Activated naive CD4-positive, alpha-beta T cell treated with anti-CD3 and anti-CD28 coated beads, Interleukin-2, amount 10 ng/mL, durations not matched to agents 7 days and 5 days (primary cell): ENCODE measurements at regions not wholly inside any gene's neighbourhood (a gene's known extent, or its start where the extent isn't known, plus 50 kb on each side); places are given as distances from the start of the nearest gene placed in this dataset.

ENCODE experiments used
- CTCF ChIA-PET: fragments of 350-600 bp; sonication (Branson Sonifier 250); formaldehyde crosslinking; loops from one replicate; lab custom pipeline; 2021; ENCODE audit warnings: antibody characterized with exemption; lab: Charles Lee
- DNase-seq: peaks from one replicate; pipeline ENCODE4 v3.0.0-alpha.2; 2020
- H3K27ac Mint-ChIP-seq: one replicate; pipeline ENCODE4 v1.8.0; 2021; ENCODE audit warnings: mild to moderate bottlenecking, moderate library complexity, mixed read lengths
- H3K27me3 Mint-ChIP-seq: one replicate; pipeline ENCODE4 v1.8.0; 2021; ENCODE audit warnings: mild to moderate bottlenecking, mixed read lengths
- H3K36me3 Mint-ChIP-seq: one replicate; pipeline ENCODE4 v1.8.0; 2021; ENCODE audit warnings: mixed read lengths
- H3K4me1 Mint-ChIP-seq: one replicate; pipeline ENCODE4 v1.8.0; 2021; ENCODE audit warnings: mixed read lengths
- H3K4me3 Mint-ChIP-seq: one replicate; pipeline ENCODE4 v1.8.0; 2021; ENCODE audit warnings: mild to moderate bottlenecking, moderate library complexity, mixed read lengths
- H3K9me3 Mint-ChIP-seq: one replicate; pipeline ENCODE4 v1.8.0; 2021; ENCODE audit warnings: mixed read lengths

DNA sequence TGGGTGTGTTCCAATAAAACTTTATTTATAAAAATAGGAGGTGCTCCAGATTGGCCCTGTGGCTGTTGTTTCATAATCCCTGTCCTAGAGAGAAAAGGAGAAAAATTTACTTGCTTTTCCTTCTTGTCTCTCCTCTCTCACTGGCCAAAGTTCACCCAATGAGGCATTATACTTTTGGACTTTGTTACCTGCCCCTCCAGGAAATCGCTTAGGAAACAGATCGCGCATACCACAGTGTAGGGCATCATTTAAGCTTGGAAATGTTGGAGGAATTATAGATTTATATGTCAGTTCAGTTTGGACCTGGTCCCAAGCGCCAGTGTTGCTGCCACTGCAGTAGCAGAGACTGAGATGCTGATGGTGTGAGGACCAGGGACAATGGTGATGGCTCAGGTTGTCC is 337.6 kb upstream of the NR3C2 start:
- Mint-ChIP-seq H3K36me3 (no peaks in the 10 kb centered on the region), H3K9me3 (no peaks in the 10 kb centered on the region), H3K4me1 (no peaks in the 10 kb centered on the region), H3K27ac (no peak overlapping the region), H3K27me3 (no peaks in the 10 kb centered on the region), H3K4me3 (no peak overlapping the region)
- CTCF ChIA-PET, result no interaction called here
- no peak for DNase-seq

DNA sequence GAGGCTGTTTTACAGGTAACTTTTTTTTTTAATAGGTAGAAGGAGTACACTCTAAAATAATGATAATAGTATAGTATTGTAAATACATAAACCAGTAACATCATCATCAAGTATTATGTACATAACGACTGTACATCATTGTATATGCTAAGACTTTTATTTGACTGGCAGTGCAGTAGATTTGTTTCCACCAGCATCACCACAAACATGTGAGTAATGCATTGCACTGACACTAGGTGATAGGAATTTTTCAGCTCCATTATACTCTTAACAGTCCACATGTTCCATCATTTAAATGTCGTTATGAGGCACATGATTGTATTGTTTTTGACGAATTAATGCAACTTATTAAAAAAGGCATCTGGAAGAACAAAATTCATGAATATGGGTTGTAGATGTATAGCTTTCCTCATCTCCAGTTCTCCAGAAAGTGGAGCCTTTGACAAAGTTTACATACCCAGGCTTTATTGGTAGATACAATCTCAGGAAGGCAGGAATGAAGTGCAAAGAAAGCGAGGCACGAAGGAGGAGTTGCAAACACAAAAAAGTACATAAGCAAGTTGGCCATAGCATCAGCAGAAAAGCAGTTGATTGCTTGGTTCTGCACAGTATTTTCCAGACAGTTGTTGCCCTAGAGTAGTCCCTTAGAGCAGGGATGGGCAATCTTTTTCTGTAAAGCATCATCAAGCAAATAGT is 336.9 kb upstream of the NR3C2 start:
- CTCF ChIA-PET, result no interaction called here
- Mint-ChIP-seq H3K27ac (no peak overlapping the region), H3K27me3 (no peaks in the 10 kb centered on the region), H3K9me3 (no peaks in the 10 kb centered on the region), H3K36me3 (no peaks in the 10 kb centered on the region), H3K4me3 (no peak overlapping the region), H3K4me1 (no peaks in the 10 kb centered on the region)
- DNase-seq, result no peak

DNA sequence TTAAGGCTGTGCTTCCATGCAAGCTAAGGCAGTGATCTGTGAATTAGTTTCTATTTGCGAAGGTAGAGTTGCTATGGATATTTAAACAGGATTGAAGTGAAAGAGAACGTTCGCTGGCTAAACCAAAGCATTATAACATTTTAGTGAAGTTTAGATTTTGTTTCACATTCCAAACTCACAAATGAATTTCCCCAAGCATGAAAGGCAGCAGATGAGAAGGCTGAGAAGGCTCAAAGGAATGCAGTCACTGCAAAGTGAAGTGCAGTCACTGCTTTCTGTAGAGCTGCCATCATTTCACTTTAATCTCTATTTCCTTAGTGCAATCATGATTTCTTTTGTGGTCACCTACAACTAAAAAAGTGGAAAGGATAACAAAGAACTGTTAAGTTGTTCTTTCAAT is 334.7 kb upstream of the NR3C2 start:
- no peak overlapping the region for H3K4me3 Mint-ChIP-seq
- no peaks in the 10 kb centered on the region for H3K4me1 Mint-ChIP-seq
- CTCF ChIA-PET, result no interaction called here
- no peaks in the 10 kb centered on the region for H3K9me3 Mint-ChIP-seq
- no peak overlapping the region for H3K27ac Mint-ChIP-seq
- no peaks in the 10 kb centered on the region for H3K27me3 Mint-ChIP-seq
- no peak for DNase-seq
- no peaks in the 10 kb centered on the region for H3K36me3 Mint-ChIP-seq

DNA sequence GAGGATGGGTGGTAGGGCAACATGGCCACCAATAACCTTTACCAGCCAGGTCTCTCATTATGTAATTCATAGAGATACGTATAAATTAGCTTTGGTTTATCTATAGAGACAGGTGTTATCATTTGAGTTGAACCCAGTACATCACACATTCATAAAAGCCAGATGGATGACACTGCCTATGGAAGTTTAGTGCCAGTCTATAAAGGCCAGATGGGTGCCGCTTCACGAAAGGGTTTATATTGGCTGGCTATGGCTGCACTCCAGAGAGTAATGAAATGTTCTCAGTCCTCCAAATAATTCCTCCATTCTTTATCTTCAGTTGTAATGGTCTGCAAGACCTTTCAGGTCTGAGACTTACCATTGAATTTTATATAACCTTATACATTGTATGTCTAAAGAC is 331.9 kb upstream of the NR3C2 start:
- Mint-ChIP-seq H3K27me3 (no peaks in the 10 kb centered on the region), H3K4me1 (no peaks in the 10 kb centered on the region), H3K27ac (no peak overlapping the region), H3K36me3 (no peaks in the 10 kb centered on the region), H3K9me3 (no peaks in the 10 kb centered on the region), H3K4me3 (no peak overlapping the region)
- CTCF ChIA-PET, result no interaction called here
- no peak for DNase-seq

DNA sequence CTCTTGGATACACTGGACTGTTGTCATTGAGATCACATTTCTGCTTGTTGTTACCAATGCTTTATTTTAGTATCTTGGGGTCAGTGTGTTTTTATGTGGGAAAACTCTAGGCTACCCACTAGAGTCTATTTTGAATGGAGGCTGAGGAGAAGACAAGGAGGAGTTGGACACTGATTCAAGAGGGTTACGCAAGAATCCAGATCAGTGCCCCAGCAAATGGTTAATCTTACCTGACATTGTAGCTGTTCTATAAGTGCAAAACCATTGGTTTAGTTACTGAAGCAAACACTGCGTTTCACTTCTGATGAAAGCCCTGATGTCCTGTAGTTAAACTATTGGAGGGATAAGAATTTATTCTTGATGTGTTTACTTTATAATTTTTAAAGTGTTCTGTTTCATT is 331.1 kb upstream of the NR3C2 start:
- H3K27ac Mint-ChIP-seq, result no peak overlapping the region
- H3K4me1 Mint-ChIP-seq, result no peaks in the 10 kb centered on the region
- H3K9me3 Mint-ChIP-seq, result no peaks in the 10 kb centered on the region
- peaks cover 3% of the 10 kb centered on the region for H3K27me3 Mint-ChIP-seq
- H3K36me3 Mint-ChIP-seq, result no peaks in the 10 kb centered on the region
- no peak overlapping the region for H3K4me3 Mint-ChIP-seq
- no peak for DNase-seq
- CTCF ChIA-PET, result interaction anchor here (0.6 kb wide), 1 partner anchor 419 kb away, joined by 3 read pairs; no protein-coding TSS in a partner anchor

- Mint-ChIP-seq H3K27ac (no peak overlapping the region), H3K36me3 (no peaks in the 10 kb centered on the region), H3K4me3 (no peak overlapping the region), H3K9me3 (no peaks in the 10 kb centered on the region), H3K4me1 (no peaks in the 10 kb centered on the region), H3K27me3 (peaks cover 3% of the 10 kb centered on the region)
- no peak for DNase-seq
- CTCF ChIA-PET, result interaction anchor here (1.3 kb wide), 1 partner anchor 787 kb away, joined by 3 read pairs; no protein-coding TSS in a partner anchor
Observed at GRCh38 chr4:148770848-148771247, 328.6 kb upstream of the NR3C2 start.

GRCh38 chr4:148770377-148770776 is 328.2 kb upstream of the NR3C2 start:
- H3K27me3 Mint-ChIP-seq, result peaks cover 3% of the 10 kb centered on the region
- no peaks in the 10 kb centered on the region for H3K36me3 Mint-ChIP-seq
- H3K4me3 Mint-ChIP-seq, result no peak overlapping the region
- no peaks in the 10 kb centered on the region for H3K4me1 Mint-ChIP-seq
- no peak overlapping the region for H3K27ac Mint-ChIP-seq
- H3K9me3 Mint-ChIP-seq, result no peaks in the 10 kb centered on the region
- CTCF ChIA-PET, result interaction anchor here (1.3 kb wide), 1 partner anchor 786 kb away, joined by 3 read pairs; no protein-coding TSS in a partner anchor
- DNase-seq, result no peak

DNA sequence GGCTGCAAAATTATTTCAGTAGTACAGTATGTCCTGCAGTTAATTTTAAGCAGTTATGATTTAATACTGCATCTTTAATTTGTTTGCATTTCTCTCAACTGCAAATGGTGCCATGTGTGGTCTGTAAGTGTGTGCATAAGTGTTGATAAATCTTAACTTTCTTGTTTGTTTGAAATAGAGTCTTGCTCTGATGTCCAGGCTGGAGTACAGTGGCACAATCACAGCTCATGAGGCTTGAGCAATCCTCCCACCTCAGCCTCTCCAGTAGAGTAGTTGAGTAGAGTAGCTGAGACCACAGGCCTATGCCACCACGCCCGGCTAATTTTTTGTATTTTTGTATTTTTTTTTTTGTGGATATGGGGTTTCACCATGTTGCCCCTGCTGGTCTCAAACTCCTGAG is 322.5 kb upstream of the NR3C2 start:
- H3K4me1 Mint-ChIP-seq, result no peaks in the 10 kb centered on the region
- H3K27me3 Mint-ChIP-seq, result peaks cover 3% of the 10 kb centered on the region
- no peak overlapping the region for H3K4me3 Mint-ChIP-seq
- CTCF ChIA-PET, result no interaction called here
- no peaks in the 10 kb centered on the region for H3K36me3 Mint-ChIP-seq
- no peak overlapping the region for H3K27ac Mint-ChIP-seq
- peaks cover 2% of the 10 kb centered on the region for H3K9me3 Mint-ChIP-seq
- DNase-seq, result no peak

DNA sequence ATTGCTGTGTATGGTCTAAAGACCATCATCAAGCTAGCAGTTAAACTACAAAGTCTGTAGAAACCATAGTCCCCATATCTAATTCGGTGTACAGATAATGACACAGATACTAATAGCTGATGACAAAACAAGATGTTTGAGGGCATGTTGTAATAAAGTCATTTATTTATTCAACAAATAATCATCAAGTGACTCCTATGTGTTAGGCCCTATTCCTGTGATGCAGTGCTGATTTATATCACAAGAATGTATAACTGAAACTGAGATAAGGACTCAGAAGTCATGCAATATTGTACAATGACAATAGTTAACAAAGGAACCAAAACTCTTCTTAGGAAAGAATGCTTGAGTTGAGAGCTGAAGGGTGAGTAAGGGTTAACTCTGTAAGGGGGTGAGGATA is 315.0 kb upstream of the NR3C2 start:
- no peak for DNase-seq
- Mint-ChIP-seq H3K9me3 (peaks cover 9% of the 10 kb centered on the region), H3K4me3 (no peak overlapping the region), H3K27ac (no peak overlapping the region), H3K36me3 (no peaks in the 10 kb centered on the region), H3K4me1 (no peaks in the 10 kb centered on the region), H3K27me3 (no peaks in the 10 kb centered on the region)
- CTCF ChIA-PET, result no interaction called here

GRCh38 chr4:148749403-148749802 is 307.2 kb upstream of the NR3C2 start:
- Mint-ChIP-seq H3K27me3 (no peaks in the 10 kb centered on the region), H3K36me3 (no peaks in the 10 kb centered on the region), H3K9me3 (no peaks in the 10 kb centered on the region), H3K4me3 (no peak overlapping the region), H3K4me1 (no peaks in the 10 kb centered on the region), H3K27ac (no peak overlapping the region)
- CTCF ChIA-PET, result no interaction called here
- no peak for DNase-seq

GRCh38 chr4:148747721-148748268 is 305.6 kb upstream of the NR3C2 start:
- Mint-ChIP-seq H3K27ac (no peak overlapping the region), H3K9me3 (no peaks in the 10 kb centered on the region), H3K36me3 (no peaks in the 10 kb centered on the region), H3K4me1 (no peaks in the 10 kb centered on the region), H3K27me3 (no peaks in the 10 kb centered on the region), H3K4me3 (no peak overlapping the region)
- CTCF ChIA-PET, result no interaction called here
- no peak for DNase-seq

- H3K4me3 Mint-ChIP-seq, result no peak overlapping the region
- no peak for DNase-seq
- no peaks in the 10 kb centered on the region for H3K27me3 Mint-ChIP-seq
- H3K36me3 Mint-ChIP-seq, result no peaks in the 10 kb centered on the region
- CTCF ChIA-PET, result no interaction called here
- no peaks in the 10 kb centered on the region for H3K9me3 Mint-ChIP-seq
- H3K4me1 Mint-ChIP-seq, result no peaks in the 10 kb centered on the region
- H3K27ac Mint-ChIP-seq, result no peak overlapping the region
Observed at GRCh38 chr4:148740701-148741100, 298.5 kb upstream of the NR3C2 start.

GRCh38 chr4:148737061-148737770 is 295.0 kb upstream of the NR3C2 start:
- Mint-ChIP-seq H3K4me3 (no peak overlapping the region), H3K27ac (no peak overlapping the region), H3K27me3 (no peaks in the 10 kb centered on the region), H3K36me3 (no peaks in the 10 kb centered on the region), H3K9me3 (no peaks in the 10 kb centered on the region), H3K4me1 (no peaks in the 10 kb centered on the region)
- CTCF ChIA-PET, result no interaction called here
- no peak for DNase-seq

DNA sequence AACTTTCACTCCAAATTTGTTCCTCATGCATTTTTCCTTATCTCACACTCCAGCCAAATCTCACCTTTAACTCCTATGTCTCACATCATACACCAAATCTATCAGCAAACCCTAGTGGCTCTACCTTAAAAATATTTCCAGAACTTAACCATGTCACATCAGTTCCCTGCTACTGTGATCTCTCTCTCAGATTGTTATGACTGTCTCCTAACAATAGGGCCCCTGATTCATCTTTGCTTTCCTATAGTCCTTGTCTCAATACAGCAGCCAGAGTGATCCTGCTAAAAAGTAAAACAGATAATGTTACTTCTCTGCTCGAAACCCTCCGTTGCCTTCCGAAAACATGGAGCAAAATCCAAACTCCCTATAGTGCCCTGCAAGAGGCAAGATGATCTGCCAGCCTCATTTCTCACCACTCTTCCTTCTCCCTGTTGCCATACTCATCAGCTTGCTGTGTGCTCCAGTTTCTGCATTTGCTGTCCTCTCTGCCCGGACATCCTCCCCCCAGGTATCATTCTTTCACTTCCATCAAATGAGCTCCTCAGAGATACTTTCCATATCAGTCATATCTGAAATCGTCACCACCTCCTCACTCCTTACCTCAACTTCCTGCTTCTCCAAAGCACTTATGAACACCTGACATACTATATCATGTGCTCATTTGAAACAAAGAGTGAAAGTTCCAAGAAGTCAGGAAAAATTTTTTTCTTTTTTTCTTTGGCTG is 293.4 kb upstream of the NR3C2 start:
- H3K27ac Mint-ChIP-seq, result no peak overlapping the region
- CTCF ChIA-PET, result no interaction called here
- no peaks in the 10 kb centered on the region for H3K4me1 Mint-ChIP-seq
- no peaks in the 10 kb centered on the region for H3K27me3 Mint-ChIP-seq
- no peaks in the 10 kb centered on the region for H3K9me3 Mint-ChIP-seq
- DNase-seq, result no peak
- H3K4me3 Mint-ChIP-seq, result no peak overlapping the region
- no peaks in the 10 kb centered on the region for H3K36me3 Mint-ChIP-seq
